Nephron progenitor cell (in vitro differentiated cells): ENCODE measurements at regions not wholly inside any gene's neighbourhood (a gene's known extent, or its start where the extent isn't known, plus 50 kb on each side); places are given as distances from the start of the nearest gene placed in this dataset.

Source experiments
- DNase-seq: peaks from one replicate; pipeline ENCODE4 v3.0.0; 2021
- H3K27ac Mint-ChIP-seq: 2 replicates; pipeline ENCODE4 v1.8.0; 2021; ENCODE audit warnings: mild to moderate bottlenecking, moderate library complexity, mixed read lengths
- H3K27me3 Mint-ChIP-seq: 2 replicates; pipeline ENCODE4 v1.8.0; 2021; ENCODE audit warnings: mild to moderate bottlenecking, low read depth, mixed read lengths; ENCODE audit not compliant: poor library complexity
- H3K36me3 Mint-ChIP-seq: 2 replicates; pipeline ENCODE4 v1.8.0; 2021; ENCODE audit warnings: low read depth, mixed read lengths
- H3K4me1 Mint-ChIP-seq: 2 replicates; pipeline ENCODE4 v1.8.0; 2021; ENCODE audit warnings: mixed read lengths
- H3K4me3 Mint-ChIP-seq: 2 replicates; pipeline ENCODE4 v1.8.0; 2021; ENCODE audit warnings: mild to moderate bottlenecking, moderate library complexity, mixed read lengths
- H3K9me3 Mint-ChIP-seq: 2 replicates; pipeline ENCODE4 v1.8.0; 2021; ENCODE audit warnings: mild to moderate bottlenecking, moderate library complexity, mixed read lengths
- TF ChIP-seq, protein P1 (sequence below): fragments of 200-600 bp; sonication (generic); IDR thresholded peaks from 2 replicates; pipeline ENCODE4 v1.5.0; 2021; ENCODE audit warnings: antibody characterized with exemption

- Mint-ChIP-seq H3K9me3 (no peaks in the 10 kb centered on the region), H3K27ac (no peak overlapping the region), H3K36me3 (no peaks in the 10 kb centered on the region), H3K4me1 (peaks cover under 1% of the 10 kb centered on the region), H3K4me3 (no peak overlapping the region), H3K27me3 (peaks cover 27% of the 10 kb centered on the region)
- no peak for DNase-seq
- TF ChIP-seq, protein P1, sequence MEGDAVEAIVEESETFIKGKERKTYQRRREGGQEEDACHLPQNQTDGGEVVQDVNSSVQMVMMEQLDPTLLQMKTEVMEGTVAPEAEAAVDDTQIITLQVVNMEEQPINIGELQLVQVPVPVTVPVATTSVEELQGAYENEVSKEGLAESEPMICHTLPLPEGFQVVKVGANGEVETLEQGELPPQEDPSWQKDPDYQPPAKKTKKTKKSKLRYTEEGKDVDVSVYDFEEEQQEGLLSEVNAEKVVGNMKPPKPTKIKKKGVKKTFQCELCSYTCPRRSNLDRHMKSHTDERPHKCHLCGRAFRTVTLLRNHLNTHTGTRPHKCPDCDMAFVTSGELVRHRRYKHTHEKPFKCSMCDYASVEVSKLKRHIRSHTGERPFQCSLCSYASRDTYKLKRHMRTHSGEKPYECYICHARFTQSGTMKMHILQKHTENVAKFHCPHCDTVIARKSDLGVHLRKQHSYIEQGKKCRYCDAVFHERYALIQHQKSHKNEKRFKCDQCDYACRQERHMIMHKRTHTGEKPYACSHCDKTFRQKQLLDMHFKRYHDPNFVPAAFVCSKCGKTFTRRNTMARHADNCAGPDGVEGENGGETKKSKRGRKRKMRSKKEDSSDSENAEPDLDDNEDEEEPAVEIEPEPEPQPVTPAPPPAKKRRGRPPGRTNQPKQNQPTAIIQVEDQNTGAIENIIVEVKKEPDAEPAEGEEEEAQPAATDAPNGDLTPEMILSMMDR: no peak
Observed at GRCh38 chr15:70486451-70487386, 276.6 kb downstream of the UACA start.

DNA sequence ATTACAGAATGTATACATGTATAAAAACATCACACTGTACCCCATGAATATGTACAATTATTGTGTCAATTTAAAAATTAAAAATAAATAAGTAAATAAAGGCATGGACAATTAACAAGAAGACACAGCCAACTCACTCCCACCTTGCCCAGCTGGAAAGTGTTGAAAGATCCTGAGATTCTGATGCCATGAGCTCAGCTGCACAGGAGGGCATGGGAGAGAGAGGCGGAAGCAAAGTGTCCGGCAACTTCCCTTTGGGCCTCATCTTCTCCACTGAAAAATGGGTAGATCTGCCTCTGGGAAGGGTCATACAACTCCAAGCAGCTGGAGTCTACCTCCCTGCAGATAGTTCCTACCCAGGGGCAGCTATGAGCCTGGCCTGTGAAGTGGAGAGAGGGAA, 277.3 kb downstream of the UACA start:
- H3K36me3 Mint-ChIP-seq: no peaks in the 10 kb centered on the region
- no peaks in the 10 kb centered on the region for H3K9me3 Mint-ChIP-seq
- DNase-seq: no peak
- TF ChIP-seq, protein P1: no peak
- H3K27ac Mint-ChIP-seq: no peak overlapping the region
- H3K27me3 Mint-ChIP-seq: peaks cover 27% of the 10 kb centered on the region
- no peak overlapping the region for H3K4me3 Mint-ChIP-seq
- H3K4me1 Mint-ChIP-seq: no peaks in the 10 kb centered on the region

GRCh38 chr15:70484993-70485392, 278.4 kb downstream of the UACA start:
- Mint-ChIP-seq H3K36me3 (no peaks in the 10 kb centered on the region), H3K27ac (no peak overlapping the region), H3K27me3 (peaks cover 25% of the 10 kb centered on the region), H3K4me1 (no peaks in the 10 kb centered on the region), H3K9me3 (no peaks in the 10 kb centered on the region), H3K4me3 (no peak overlapping the region)
- no peak for DNase-seq
- TF ChIP-seq, protein P1: no peak

DNA sequence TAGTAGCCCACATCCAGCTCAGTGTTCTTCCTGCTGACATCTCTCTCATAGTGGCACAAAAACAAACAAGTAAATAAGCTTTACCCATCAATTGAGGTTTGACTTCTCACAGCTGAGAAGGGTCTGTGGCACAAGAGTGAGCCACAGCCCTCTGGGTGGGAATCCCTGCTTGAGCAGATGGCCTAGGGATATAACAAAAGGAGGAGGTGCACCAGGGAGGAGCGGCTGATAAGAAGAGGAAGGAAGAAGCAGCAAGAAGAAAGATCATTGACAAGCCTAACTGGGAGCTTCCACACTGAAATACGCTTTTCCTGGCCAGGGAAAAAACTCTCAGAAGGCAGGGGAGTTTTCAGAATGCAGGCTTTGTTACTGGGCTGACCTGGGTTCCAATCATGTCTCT, 279.8 kb downstream of the UACA start:
- peaks cover 20% of the 10 kb centered on the region for H3K27me3 Mint-ChIP-seq
- DNase-seq: no peak
- no peak overlapping the region for H3K27ac Mint-ChIP-seq
- TF ChIP-seq, protein P1: no peak
- no peaks in the 10 kb centered on the region for H3K9me3 Mint-ChIP-seq
- H3K4me3 Mint-ChIP-seq: no peak overlapping the region
- peaks cover 5% of the 10 kb centered on the region for H3K4me1 Mint-ChIP-seq
- H3K36me3 Mint-ChIP-seq: no peaks in the 10 kb centered on the region

DNA sequence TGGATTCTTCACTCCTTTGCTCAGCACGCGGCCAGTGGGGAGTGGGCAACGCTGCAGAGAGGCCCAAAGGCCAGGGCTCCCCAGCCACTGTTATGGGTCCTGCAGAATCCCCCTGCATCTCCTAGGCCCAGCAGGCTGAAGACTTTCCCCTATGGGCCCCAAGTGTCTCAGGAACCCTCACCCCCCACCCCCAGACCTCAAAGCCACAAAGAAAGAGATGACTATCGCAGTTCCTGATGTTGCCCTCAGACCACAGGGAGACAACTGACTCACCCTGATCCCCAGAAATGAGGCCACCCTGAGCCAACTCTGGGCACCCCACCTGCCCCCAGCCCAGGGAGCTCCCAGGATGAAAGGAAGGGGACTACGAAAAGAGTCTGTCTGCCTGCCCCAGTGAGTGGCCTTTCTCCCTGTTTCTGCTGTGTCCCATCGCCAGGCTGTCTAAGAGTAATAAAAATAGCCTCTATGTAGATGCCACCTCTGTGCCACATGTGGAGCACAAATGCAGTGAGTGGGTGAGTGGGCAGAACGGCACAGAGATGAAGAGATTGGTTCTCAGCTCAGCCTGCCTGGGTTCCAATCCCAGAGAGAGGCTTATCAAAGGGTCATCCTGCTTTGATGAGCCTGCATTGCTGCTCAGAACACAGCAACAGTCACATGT, 283.0 kb downstream of the UACA start:
- no peak for DNase-seq
- H3K27ac Mint-ChIP-seq: no peak overlapping the region
- peaks cover 32% of the 10 kb centered on the region for H3K27me3 Mint-ChIP-seq
- peaks cover 11% of the 10 kb centered on the region for H3K4me1 Mint-ChIP-seq
- no peak overlapping the region for H3K4me3 Mint-ChIP-seq
- TF ChIP-seq, protein P1: no peak
- H3K9me3 Mint-ChIP-seq: no peaks in the 10 kb centered on the region
- H3K36me3 Mint-ChIP-seq: no peaks in the 10 kb centered on the region
